ENCODE measurements at regions not wholly inside any gene's neighbourhood (a gene's known extent, or its start where the extent isn't known, plus 50 kb on each side); places are given as distances from the start of the nearest gene placed in this dataset.

GRCh38 chr4:161225327-161225726 lies 938.5 kb downstream of the FSTL5 start:
- DNase-seq (ENCODE audit: low spot score): no peak

DNA sequence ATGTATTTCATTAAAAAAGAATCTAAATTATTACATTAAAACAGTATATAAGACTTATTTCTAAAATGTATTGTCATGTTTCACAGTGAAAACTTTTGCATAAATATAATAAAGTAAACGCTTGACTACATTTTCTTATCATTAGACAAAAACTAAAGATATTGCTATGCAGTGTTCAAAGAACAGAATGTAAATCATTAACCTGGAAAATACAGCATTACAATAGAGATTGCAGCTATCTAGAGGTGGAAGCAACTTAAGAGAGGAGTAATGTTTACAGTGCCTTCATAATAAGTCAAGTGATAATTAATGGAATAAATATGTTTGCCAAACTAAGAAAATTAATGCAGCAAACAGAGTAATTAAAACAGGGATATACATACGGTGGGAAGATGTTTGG lies 940.9 kb downstream of the FSTL5 start:
- DNase-seq (ENCODE audit: low spot score): no peak

- no peak for DNase-seq (ENCODE audit: low spot score)
These were observed 955.2 kb downstream of the FSTL5 start for GRCh38 chr4:161208564-161208963.

GRCh38 chr4:161206528-161207080 lies 957.2 kb downstream of the FSTL5 start:
- no peak for DNase-seq (ENCODE audit: low spot score)

DNA sequence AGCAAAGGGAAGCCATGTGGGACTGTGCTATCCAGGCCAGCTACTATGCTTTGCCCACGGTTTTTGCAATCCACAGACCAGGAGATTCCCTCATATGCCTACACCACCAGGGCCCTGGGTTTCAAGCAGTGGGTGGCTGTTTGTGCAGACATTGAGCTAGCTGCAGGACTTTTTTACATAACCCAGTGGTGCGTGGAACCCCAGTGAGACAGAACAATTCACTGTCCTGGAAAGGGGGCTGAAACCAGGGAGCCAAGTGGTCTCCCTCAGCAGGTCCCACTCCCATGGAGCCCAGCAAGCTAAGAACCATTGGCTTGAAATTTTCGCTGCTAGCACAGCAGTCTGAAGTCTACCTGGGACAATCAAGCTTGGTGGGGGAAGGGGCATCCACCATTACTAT lies 959.9 kb downstream of the FSTL5 start:
- no peak for DNase-seq (ENCODE audit: low spot score)

DNA sequence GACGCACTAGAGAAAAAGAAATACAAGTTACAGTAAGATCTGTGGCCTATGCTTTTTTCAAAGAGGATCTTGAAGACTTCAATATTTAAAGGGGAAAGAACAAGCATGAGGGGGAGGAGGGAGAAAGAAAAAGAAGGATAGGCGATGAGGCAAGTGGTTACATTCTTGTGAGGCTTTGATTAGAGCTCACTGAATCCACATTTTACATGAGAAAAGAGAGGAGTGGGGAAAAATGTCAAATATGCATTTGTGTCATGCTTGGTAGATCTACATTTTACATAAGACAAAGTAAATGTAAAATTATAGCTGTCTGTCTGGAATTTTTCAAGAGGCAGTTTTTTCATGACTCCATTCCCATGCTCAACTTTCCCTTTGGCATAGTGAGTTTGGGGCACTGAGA lies 965.9 kb downstream of the FSTL5 start:
- DNase-seq (ENCODE audit: low spot score): no peak

GRCh38 chr4:161197474-161197873 lies 966.3 kb downstream of the FSTL5 start:
- DNase-seq (ENCODE audit: low spot score): no peak

- DNase-seq (ENCODE audit: low spot score): no peak
These were observed 974.3 kb downstream of the FSTL5 start for GRCh38 chr4:161189286-161190134.

- DNase-seq (ENCODE audit: low spot score): no peak
These were observed 975.2 kb downstream of the FSTL5 start for GRCh38 chr4:161188578-161188977.

- DNase-seq (ENCODE audit: low spot score): no peak
These were observed 976.2 kb downstream of the FSTL5 start for GRCh38 chr4:161187569-161187968.

GRCh38 chr4:161186750-161187149 lies 977.0 kb downstream of the FSTL5 start:
- DNase-seq (ENCODE audit: low spot score): no peak

DNA sequence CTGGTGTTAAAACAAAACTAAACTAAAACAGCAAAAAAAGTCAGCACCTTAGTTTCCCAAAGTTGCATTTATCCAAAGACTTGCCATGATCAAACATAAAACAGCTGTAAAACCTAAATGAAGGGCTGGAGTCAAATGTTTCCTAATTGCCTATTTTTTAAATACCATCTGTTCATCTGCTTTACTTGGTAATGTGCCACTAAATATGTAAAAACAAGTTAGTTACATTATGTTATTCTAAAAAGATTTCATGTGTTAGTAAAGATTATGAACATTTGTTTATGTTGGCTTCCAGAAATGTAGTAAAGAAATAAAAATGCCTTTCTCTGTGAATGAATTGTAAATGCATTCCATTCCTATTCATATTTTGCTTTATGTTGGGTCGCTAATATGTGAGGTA lies 977.8 kb downstream of the FSTL5 start:
- DNase-seq (ENCODE audit: low spot score): no peak

DNA sequence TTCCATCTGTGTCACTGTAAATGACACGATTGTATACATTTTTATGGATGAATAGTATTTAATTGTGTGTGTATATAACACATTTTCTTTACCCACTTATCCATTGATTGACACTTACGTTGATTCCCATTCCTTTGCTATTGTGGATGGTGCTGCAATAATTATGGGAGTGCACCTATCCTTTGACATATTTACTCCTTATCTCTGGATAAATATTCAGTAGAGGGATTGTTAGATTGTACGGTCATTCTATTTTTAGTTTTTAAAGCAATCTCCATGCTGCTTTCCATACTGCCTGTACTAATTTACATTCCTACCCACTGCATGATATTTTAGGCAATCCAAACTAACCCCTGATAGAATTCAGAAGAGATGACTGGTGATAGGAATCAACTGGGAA lies 980.1 kb downstream of the FSTL5 start:
- no peak for DNase-seq (ENCODE audit: low spot score)

DNA sequence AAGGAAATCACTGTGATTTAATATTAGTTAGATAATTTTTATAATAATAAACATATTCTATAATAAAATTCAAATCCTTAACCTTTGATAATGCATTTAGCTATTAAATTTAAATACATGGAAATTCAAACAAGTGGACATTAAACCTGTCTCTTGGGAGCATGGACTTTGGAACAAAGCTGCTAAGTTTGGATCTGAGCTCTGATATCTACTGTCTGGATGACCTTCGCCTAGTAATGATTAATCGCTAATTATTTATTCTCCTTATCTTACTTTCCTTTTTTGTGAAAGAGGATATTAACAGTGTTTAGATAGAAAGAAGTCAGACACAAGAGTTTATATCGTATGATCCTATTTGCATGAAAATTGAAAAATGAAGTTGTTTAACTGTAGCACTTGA lies 980.9 kb downstream of the FSTL5 start:
- no peak for DNase-seq (ENCODE audit: low spot score)

- DNase-seq (ENCODE audit: low spot score): no peak
These were observed 985.5 kb downstream of the FSTL5 start for GRCh38 chr4:161178310-161178709.

DNA sequence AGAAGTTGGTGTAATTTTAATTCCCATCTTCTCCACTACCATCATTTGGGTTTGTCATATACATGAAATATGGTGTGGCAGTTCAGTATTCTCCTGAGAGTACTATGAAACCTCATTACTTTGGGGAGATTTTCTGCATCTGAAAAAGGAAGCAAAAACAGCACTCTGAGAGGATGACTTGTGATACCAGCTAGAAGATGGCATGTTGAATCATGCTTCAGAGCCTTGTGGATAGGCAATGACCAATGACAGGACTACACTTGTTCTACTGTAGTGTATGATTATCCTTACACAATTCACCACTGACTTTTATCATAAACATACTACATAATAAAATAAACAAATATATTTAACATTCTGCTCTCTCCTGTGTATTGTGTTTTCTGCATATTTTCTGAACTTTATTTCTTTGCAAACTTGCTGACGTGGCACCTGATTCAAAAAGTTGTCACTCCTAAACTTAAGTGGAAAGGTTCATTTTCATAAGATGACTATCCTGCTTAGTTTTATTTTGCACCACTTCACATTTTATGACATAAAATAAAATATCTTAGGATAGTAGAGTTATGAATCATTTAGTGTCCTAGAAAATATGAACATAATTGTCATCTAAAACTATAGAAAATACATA lies 991.3 kb downstream of the FSTL5 start:
- DNase-seq (ENCODE audit: low spot score): no peak

DNA sequence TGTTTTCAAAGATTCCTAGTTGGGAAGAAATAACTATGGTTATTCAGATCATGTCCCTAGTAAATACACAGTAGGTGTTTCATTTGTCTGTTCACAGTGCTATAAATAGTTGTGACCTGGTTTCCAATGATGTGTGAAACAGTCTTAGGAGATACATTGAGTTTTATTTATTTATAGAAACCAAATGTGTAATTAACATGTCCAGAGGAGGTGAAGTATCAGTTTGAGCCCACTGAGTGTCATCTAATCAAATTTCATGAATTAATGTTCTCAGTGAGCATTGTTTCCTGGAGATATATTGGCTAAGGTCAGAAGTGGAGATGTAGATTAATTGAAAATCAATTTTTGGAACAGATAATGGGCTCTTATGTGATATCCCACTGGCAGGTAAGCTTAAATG lies 996.3 kb downstream of the FSTL5 start:
- no peak for DNase-seq (ENCODE audit: low spot score)

GRCh38 chr4:161160718-161161117 lies 1003.1 kb downstream of the FSTL5 start:
- no peak for DNase-seq (ENCODE audit: low spot score)

- DNase-seq (ENCODE audit: low spot score): no peak
These were observed 1015.7 kb downstream of the FSTL5 start for GRCh38 chr4:161148051-161148450.

GRCh38 chr4:161143375-161143774 lies 1020.4 kb downstream of the FSTL5 start:
- DNase-seq (ENCODE audit: low spot score): no peak

DNA sequence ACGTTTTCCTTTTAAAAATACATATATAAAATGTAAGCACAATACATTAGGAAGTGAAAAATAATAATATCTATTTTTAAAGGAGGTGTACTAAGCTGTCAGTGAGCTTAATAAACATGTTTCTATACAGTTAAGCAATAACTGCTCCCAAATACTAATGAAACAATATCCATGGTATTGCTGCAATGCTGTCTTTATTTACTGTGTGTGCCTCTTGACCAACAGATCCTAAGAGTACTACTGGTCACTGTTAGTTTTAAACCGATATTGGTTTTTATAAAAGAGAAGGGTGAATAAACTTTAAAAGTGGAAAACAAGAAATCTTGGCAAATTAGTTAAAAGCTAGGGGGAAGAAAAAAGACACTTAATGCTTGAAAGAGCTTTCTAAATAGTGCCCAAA lies 1029.0 kb downstream of the FSTL5 start:
- no peak for DNase-seq (ENCODE audit: low spot score)

DNA sequence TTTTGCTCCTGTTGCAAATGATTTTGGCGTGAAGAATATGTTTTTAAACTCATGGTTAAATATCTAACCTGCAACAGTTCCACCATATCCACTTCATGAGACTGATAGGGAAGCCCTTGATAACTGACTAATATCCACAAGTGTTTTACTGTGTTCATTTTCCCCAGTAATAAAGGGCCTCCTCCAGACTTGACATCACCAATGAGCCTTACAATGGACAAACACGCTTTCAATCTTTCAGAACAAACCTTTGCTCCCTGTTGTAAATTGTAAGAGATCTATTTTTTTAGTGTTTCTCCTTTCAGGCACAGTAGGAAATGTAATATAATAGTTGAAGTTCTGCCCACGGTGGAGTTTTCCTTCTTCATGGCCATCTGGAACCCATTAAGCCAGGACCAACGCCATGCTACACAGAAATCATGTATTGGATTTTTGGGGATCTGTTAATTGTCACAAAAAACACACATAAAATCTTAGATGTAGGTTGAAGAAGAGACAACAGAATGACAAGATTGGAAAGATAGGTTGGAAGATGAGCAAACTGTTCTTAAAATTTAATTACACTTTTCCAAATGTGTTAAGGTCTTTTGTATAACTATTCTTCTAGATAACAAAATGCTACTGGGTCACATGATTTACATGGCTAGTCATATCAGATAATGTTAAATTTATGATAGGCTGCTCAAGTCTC lies 1030.1 kb downstream of the FSTL5 start:
- DNase-seq (ENCODE audit: low spot score): no peak

Measured in HuH-7 (cell line).